ENCODE measurements at regions not wholly inside any gene's neighbourhood (a gene's known extent, or its start where the extent isn't known, plus 50 kb on each side); places are given as distances from the start of the nearest gene placed in this dataset.
"Not testable (repeated sequence)": the region's sequence is repeated elsewhere in the genome, so short reads cannot be mapped to it uniquely, and the experiment has no call there.

DNA sequence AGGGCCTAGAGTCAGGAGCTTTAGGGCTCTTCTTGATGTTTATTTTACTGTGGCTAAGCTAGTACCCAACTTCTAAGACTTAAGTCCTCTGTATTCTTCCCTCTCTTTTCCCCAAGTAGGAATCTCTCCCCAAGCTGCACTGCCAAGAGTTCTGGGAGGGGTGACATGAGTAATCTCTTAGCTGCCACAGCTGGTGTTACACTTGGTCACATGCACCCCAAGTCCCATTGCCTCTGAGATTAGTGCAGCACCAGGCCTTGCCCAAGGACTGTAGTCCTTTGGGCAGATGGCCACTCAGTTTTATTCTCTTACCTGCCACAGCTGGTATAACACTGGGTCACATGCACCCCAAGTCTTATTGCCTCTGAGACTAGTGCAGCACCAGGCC is 114.7 kb upstream of the RIOK2 start:
- intact Hi-C loops (cut with DNase I): no loop called here
- DNase-seq (no peak), ATAC-seq (no peak)
- Histone ChIP-seq H3K4me3 (no peak overlapping the region), H3K4me1 (no peaks in the 10 kb centered on the region), H3K9me3 (no peaks in the 10 kb centered on the region), H3K36me3 (no peaks in the 10 kb centered on the region), H3K27me3 (no peaks in the 10 kb centered on the region), H3K27ac (no peak overlapping the region)
- TF ChIP-seq, protein P1, sequence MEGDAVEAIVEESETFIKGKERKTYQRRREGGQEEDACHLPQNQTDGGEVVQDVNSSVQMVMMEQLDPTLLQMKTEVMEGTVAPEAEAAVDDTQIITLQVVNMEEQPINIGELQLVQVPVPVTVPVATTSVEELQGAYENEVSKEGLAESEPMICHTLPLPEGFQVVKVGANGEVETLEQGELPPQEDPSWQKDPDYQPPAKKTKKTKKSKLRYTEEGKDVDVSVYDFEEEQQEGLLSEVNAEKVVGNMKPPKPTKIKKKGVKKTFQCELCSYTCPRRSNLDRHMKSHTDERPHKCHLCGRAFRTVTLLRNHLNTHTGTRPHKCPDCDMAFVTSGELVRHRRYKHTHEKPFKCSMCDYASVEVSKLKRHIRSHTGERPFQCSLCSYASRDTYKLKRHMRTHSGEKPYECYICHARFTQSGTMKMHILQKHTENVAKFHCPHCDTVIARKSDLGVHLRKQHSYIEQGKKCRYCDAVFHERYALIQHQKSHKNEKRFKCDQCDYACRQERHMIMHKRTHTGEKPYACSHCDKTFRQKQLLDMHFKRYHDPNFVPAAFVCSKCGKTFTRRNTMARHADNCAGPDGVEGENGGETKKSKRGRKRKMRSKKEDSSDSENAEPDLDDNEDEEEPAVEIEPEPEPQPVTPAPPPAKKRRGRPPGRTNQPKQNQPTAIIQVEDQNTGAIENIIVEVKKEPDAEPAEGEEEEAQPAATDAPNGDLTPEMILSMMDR (IDR thresholded peaks at IDR 0.05): no peak

DNA sequence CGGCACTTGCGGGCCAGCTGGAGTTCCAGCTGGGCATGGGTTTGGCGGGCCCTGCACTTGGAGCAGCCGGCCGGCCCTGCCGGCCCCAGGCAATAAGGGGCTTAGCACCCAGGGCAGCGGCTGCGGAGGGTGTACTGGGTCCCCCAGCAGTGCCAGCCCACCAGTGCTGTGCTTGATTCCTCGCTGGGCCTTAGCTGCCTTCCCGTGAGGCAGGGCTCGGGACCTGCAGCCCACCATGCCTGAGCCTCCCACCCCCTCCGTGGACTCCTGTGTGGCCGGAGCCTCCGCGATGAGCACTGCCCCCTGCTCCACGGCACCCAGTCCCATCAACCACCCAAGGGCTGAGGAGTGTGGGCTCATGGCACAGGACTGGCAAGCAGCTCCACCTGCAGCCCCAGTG is 118.1 kb upstream of the RIOK2 start:
- intact Hi-C loops (cut with DNase I); H3K27me3 ChIP-seq; ATAC-seq; DNase-seq; H3K9me3 ChIP-seq; H3K4me3 ChIP-seq; H3K36me3 ChIP-seq; H3K4me1 ChIP-seq; H3K27ac ChIP-seq: not testable (repeated sequence)

DNA sequence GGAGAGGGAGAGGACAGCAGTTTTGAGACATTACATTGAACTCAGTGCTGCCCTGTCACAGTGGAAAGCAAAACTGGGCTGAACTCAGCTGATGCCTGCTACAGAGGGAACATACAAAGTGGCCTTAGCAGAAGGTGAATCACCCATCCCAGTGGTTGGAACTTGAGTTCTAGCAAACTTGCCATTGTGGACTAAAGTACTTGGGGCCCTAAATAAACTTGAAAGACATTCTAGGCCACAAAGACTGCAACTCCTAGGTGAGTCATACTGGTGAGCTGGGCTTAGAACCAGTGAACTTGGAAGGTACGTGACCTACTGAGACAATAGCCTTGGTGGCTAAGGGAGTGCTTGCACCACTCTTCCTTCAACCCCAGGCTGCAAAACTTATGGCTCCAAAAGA is 155.7 kb upstream of the RIOK2 start:
- Histone ChIP-seq H3K36me3 (no peaks in the 10 kb centered on the region), H3K4me3 (no peak overlapping the region), H3K27me3 (no peaks in the 10 kb centered on the region), H3K27ac (no peak overlapping the region), H3K9me3 (peaks cover 5% of the 10 kb centered on the region), H3K4me1 (no peaks in the 10 kb centered on the region)
- no peak for ATAC-seq
- DNase-seq: no peak
- intact Hi-C loops (cut with DNase I): no loop called here
- TF ChIP-seq, protein P1 (IDR thresholded peaks at IDR 0.05): no peak

DNA sequence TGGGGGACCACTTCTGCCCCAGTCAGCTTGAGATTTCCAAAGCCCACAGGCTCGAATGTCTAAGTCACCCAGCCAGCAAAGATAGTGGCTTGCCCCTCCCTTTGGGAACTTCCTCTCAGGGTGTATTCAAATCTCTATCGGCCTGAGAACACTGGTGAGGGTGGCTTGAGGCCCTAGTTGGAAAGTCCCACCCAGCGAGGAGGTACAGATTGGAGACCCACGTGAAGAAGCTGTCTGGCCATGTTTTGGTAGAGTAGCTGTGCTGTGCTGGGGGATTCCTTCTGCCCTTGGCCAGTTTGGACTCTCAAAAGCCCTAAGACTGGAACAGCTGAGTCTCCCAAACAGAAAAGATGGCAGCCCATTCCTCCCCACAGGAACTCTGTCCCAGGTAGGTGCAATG is 172.7 kb upstream of the RIOK2 start:
- ATAC-seq (no peak), DNase-seq (no peak)
- H3K27me3 ChIP-seq: no peaks in the 10 kb centered on the region
- TF ChIP-seq, protein P1 (IDR thresholded peaks at IDR 0.05): no peak
- no peak overlapping the region for H3K4me3 ChIP-seq
- no peaks in the 10 kb centered on the region for H3K4me1 ChIP-seq
- no peaks in the 10 kb centered on the region for H3K36me3 ChIP-seq
- intact Hi-C loops (cut with DNase I): no loop called here
- no peak overlapping the region for H3K27ac ChIP-seq
- no peaks in the 10 kb centered on the region for H3K9me3 ChIP-seq

DNA sequence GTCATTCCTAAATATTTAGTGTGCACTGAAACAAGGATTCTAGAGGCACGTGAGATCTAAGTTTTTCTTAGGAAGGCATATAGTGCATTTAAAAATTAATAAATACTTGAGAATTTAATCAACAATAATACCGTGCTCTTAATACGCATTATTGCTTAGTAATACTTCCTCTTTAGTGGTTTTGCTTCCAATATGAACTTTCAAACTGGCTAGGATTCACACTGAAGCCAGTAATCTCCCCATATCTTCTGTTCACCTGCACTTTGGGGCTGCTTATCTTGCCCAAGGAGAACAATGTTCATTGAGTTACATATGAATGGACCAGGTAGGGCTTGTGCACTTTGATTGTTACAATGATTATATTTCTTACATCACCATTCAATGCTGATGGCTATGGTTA is 180.5 kb upstream of the RIOK2 start:
- H3K9me3 ChIP-seq: no peaks in the 10 kb centered on the region
- ATAC-seq: no peak
- H3K27ac ChIP-seq: no peak overlapping the region

DNA sequence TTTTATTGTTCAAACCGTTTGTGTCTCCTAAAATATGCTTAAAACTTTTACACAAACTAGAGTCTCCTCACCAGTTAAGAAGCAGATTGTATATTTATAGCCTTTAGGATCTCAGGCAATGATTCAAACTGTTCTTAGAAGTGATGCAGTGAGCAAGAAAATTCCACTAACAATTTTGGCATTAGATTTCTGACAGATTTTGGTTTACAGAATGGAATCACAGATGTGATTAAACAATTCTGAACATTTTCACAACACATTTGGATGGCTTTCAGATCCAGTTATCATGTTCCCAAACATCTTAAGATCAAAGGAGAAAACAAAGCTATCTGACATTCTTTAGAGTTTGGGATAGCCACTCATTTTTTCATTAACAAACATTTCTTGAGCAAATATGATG is 181.7 kb upstream of the RIOK2 start:
- TF ChIP-seq, protein P1 (IDR thresholded peaks at IDR 0.05): no peak
- no peaks in the 10 kb centered on the region for H3K9me3 ChIP-seq
- no peak overlapping the region for H3K4me3 ChIP-seq
- DNase-seq (no peak), ATAC-seq (no peak)
- no peaks in the 10 kb centered on the region for H3K4me1 ChIP-seq
- no peaks in the 10 kb centered on the region for H3K27me3 ChIP-seq
- H3K36me3 ChIP-seq: no peaks in the 10 kb centered on the region
- no peak overlapping the region for H3K27ac ChIP-seq
- intact Hi-C loops (cut with DNase I): no loop called here

More for the DNA sequence above, 180.5 kb upstream of the RIOK2 start:
- no peaks in the 10 kb centered on the region for H3K36me3 ChIP-seq
- no peak overlapping the region for H3K4me3 ChIP-seq
- no peaks in the 10 kb centered on the region for H3K4me1 ChIP-seq
- no peaks in the 10 kb centered on the region for H3K27me3 ChIP-seq
- intact Hi-C loops (cut with DNase I): no loop called here
- TF ChIP-seq, protein P1 (IDR thresholded peaks at IDR 0.05): no peak
- no peak for DNase-seq

Data from upper lobe of right lung (tissue), 1 donor.